AG20443 (cell line): ENCODE measurements at regions not wholly inside any gene's neighbourhood (a gene's known extent, or its start where the extent isn't known, plus 50 kb on each side); places are given as distances from the start of the nearest gene placed in this dataset.

Source experiments
- DNase-seq: peaks from one replicate; pipeline ENCODE4 v3.0.0; 2012; ENCODE audit warnings: low spot score, mixed read lengths

GRCh38 chr7:131183611-131184119 lies 144.0 kb upstream of the MKLN1 start:
- DNase-seq: peak; percentile 29

- DNase-seq: no peak
Observed at GRCh38 chr7:131186816-131187215, 140.9 kb upstream of the MKLN1 start.

GRCh38 chr7:131188367-131189339 lies 139.0 kb upstream of the MKLN1 start:
- DNase-seq: peak; percentile 78

DNA sequence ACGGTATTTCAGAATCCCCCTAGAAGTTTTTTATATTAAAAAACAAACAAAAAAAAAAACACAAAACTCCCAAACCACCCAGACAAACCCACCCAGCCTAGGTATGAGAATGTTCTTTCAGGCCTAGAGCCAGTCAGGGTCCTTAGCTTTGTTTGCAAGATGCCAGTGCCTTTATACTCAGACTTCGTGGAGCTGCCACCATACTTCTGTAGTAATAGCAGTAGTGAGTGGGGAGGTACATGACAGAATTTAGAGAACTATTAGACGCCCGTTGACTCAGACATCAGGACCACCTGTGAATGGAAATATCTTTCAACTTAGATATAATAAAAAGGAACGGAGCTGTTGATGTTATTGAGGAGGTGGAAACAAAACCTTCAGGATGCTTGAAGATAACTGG lies 138.2 kb upstream of the MKLN1 start:
- DNase-seq: no peak

GRCh38 chr7:131190146-131190545 lies 137.5 kb upstream of the MKLN1 start:
- DNase-seq: peak; percentile 30

DNA sequence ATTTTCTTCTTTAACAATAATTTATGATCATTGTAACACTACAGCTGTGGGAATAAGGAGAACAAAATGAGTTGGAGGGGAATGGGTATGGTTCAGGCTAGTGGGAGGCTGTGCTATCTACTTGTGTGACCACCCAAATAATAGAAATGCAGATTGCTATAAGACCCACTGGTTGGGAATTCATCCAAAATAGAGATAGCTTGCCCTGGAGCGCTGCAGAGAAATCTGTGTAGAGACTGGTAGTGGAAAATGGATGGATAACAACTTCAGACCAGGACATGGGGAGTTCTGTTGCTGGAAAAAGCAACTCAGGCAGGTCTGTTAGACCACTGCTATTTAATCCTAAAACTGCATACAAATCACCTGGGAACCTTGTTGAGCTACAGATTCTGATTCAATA lies 137.1 kb upstream of the MKLN1 start:
- DNase-seq: no peak

- DNase-seq: no peak
Observed at GRCh38 chr7:131194070-131194865, 133.4 kb upstream of the MKLN1 start.

DNA sequence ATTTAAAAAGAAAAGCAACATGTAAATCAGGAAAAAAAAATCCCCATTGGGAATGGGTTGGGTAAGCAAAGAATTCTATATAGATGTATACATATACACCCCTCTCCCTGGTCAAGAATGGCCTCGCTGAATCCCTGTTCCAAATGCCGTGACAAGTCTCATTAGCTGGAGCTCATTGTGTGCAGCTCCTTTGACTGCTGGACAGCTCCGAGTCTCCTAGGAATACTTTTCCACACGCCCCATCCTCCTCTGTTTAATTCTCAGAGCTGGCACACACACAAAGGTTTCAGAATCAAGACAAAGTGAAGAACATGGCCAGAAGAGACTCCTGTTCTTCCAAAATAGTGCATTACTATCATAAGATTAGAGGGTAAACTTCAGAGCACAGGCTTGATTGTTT lies 130.9 kb upstream of the MKLN1 start:
- DNase-seq: peak; percentile 49

- peak; percentile 61 for DNase-seq
Observed at GRCh38 chr7:131197920-131198615, 129.6 kb upstream of the MKLN1 start.

GRCh38 chr7:131202451-131202850 lies 125.2 kb upstream of the MKLN1 start:
- DNase-seq: no peak

DNA sequence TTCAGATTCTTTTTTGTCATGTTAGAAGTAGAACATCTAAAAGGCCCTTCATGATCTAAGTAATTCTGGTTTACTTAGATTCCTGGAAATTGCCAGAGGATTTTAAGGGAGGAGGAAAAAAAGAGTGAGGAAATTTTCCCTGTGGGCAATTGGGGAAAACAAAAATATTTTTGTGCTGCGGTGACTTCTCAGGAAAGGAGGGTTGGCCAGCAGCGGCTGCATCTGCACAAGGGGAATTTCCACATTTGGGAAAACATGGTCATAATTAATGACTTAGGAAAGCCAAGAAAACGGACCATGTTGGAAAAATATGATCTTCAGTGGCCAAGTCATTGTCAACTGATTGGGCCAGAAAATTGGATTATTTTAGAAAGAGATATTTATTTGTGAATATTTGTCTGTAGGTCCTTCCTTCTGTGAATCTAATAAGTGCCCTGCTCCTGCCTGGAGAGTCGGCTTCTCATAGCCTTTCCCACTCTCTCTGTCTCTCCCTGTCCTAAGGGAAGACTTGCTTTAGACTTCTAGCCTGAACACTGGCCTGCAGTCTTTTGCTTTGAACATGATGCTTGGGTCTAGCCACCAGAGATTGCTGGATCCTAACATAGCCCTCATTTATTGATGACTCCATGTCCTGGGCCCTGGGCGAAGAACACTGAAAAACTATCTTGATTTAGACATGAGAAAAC lies 124.2 kb upstream of the MKLN1 start:
- DNase-seq: peak; percentile 59

DNA sequence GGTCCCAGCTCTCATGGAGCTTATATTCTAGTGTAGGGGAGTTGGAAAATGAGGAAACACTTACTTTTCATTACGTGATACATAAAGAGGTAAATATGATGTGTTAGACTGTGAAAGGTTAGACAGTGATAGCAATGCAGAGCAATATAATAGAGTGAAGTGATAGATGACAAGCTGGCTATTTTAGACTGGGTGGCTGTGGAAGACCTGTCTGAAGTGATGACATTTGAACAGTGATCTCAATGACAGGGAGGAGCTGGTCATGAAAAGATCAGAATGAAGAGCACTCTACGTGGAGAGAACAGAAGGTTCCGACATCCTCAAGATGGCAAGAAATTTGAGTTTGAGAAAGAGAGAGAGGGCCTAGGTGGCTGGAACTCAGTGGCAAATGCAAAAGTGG lies 118.9 kb upstream of the MKLN1 start:
- no peak for DNase-seq

- DNase-seq: no peak
Observed at GRCh38 chr7:131210618-131211017, 117.1 kb upstream of the MKLN1 start.

DNA sequence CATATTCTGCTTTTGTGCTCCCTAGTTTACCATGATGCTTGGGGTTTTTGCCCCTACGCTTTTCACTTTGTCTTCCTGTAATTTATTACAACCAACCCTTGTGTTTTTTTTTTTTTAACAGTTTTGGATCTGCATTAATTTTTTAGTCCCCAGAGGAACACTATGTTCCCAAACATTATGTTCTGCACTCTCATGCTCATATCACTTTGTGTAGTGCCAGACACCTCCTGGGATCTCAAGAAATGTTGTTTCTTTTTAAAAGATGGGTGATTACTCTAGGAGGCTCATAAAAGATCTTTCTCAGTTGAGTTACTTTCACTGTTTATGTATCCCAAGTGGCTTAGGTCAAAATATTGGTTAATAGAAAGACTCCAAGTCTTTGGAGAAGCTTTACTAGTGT lies 116.2 kb upstream of the MKLN1 start:
- DNase-seq: no peak

- DNase-seq: peak; percentile 19
Observed at GRCh38 chr7:131212114-131212513, 115.6 kb upstream of the MKLN1 start.

GRCh38 chr7:131218727-131219128 lies 108.9 kb upstream of the MKLN1 start:
- no peak for DNase-seq

DNA sequence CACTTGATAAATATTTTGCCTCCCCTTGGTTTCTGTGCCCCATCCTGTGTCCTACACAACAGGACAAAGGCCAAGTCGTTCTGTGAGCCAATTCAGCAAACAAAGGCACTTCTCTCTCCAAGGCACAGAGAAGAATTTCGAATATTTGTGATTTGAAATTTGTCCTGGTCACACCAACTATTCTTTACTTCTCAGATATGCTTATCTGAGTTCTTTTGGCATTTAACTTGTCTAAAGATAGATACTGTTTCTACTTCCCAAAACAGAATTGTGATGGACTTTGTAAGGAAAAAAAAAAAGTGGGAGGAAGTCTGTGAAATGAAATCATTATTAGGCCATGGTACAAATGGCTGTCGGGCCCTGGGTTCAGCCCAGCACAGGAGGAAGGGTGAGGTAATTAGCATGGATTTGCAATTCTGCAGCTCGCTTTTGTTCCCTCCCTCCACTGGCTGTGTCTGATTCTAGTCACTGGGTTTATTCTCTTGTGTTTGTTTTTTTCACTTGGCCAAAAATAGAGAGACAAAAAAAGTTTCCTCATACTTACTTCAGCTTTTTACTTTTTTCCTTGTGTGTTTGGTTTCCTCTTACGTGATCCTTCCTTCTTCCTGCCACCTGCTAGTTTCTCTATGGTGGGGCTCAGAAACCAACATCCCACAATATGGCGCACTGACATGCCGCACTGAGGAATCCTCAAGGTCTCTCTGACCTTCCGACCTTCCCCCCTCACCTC lies 108.2 kb upstream of the MKLN1 start:
- DNase-seq: peak; percentile 30

GRCh38 chr7:131221061-131221460 lies 106.6 kb upstream of the MKLN1 start:
- DNase-seq: no peak

GRCh38 chr7:131222171-131222570 lies 105.5 kb upstream of the MKLN1 start:
- no peak for DNase-seq

- DNase-seq: no peak
Observed at GRCh38 chr7:131223151-131223550, 104.5 kb upstream of the MKLN1 start.

DNA sequence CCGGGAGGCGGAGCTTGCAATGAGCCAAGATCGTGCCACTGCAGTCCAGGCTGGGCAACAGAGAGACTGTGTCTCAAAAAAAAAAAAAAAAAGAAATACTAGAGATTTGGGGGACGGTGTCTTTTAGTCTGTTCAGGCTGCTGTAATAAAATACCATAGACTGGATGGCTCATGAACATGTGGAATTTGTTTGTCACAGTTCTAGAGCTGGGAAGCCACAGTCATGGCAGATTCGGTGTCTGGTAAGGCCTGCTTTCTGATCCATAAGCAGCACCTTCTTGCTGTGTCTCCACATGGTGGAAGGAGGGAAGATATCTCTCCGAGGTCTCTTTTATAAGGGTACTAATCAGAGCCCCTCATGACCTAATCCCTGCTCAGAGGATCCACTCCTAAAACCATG lies 102.7 kb upstream of the MKLN1 start:
- no peak for DNase-seq
